ENCODE measurements at regions not wholly inside any gene's neighbourhood (a gene's known extent, or its start where the extent isn't known, plus 50 kb on each side); places are given as distances from the start of the nearest gene placed in this dataset.
"Not testable (repeated sequence)": the region's sequence is repeated elsewhere in the genome, so short reads cannot be mapped to it uniquely, and the experiment has no call there.

DNA sequence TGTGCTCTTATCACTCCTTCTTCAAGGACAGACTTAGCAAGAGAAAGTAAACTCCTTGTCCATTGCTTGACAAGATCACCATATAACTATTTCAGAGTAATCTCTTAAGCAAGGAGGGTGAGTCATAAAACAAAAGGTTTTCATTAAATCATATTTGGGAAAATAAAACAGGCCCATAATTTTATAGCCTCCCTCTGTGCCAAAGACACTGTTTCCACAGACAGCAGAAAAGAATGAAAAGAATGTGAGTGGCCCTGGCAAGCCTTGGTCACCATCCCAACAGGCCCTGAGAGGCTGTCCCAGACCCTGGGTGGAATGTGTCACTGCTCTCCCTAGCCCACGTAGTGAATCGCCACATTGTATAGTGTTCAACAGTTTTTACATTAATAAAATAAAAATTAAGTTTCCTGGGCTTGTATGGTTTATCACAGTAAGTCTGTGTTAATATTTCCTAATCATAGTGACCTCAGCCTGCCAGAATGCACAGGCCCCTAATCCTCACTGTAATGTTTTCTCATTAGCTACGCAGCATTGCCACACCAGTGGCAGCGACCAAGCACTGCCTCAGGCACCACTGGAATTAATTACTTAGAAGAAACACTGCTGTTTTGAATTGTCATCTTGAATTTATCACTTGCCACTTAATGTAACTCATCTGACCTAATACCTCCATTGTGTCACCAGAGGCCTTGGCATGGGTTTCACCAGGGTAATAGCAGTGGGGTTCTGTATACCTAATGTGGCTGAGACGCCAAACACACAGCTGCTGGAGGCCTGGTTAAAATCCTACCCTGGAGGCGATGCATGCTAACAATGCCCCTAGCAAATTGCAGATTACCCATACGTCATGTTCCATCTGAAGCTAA is 401.9 kb downstream of the LNPK start:
- no peak for DNase-seq

DNA sequence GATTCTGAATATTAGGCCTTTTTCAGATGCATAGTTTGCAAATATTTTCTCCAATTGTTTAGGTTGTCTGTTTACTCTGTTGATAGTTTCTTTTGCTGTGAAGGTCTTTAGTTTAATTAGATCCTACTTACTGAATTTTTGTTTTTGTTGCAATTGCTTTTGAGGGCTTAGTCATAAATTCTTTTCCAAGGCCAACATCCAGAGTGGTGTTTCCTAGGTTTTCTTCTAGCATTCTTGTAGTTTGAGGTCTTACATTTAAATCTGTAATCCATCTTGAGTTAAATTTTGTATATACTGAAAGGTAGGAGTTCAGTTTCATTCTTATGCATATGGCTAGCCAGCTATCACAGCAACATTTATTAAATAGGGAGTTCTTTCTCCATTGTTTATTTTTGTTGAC is 404.8 kb downstream of the LNPK start:
- no peak for DNase-seq

DNA sequence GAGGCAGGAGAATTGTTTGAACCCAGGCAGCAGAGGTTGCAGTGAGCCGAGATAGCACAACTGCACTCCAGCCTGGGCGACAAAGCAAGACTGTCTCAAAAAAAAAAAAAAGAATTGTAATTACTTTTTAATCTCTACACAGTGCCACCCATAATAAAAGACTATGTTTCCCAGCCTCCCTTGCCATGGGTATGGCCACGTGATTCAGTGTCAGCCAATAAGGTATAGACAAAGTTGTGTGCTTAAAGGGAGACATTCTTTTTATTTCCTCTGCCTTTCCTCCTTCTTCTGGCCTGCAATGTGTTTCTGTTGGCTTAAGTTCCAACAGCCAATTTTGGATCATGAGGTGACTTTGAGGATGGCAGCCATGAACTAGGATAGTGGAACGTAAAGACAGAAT is 406.9 kb downstream of the LNPK start:
- DNase-seq = no peak

DNA sequence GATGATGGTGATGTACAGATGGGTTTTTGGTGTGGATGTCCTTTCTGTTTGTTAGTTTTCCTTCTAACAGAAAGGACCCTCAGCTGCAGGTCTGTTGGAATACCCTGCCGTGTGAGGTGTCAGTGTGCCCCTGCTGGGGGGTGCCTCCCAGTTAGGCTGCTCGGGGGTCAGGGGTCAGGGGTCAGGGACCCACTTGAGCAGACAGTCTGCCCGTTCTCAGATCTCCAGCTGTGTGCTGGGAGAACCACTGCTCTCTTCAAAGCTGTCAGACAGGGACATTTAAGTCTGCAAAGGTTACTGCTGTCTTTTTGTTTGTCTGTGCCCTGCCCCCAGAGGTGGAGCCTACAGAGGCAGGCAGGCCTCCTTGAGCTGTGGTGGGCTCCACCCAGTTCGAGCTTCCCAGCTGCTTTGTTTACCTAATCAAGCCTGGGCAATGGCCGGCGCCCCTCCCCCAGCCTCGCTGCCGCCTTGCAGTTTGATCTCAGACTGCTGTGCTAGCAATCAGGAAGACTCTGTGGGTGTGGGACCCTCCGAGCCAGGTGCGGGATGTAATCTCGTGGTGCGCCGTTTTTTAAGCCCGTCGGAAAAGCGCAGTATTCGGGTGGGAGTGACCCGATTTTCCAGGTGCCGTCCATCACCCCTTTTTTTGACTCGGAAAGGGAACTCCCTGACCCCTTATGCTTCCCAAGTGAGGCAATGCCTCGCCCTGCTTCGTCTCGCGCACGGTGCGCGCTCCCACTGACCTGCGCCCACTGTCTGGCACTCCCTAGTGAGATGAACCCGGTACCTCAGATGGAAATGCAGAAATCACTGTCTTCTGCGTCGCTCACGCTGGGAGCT is 408.2 kb downstream of the LNPK start:
- not testable (repeated sequence) for DNase-seq

DNA sequence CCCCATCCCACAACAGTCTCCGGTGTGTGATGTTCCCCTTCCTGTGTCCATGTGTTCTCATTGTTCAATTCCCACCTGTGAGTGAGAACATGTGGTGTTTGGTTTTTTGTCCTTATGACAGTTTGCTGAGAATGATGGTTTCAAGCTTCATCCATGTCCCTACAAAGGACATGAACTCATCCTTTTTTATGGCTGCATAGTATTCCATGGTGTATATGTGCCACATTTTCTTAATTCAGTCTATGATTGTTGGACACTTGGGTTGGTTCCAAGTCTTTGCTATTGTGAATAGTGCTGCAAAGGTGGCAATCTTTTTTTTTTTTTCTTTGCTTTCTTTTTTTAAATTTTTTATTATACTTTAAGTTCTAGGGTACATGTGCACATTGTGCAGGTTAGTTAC is 406.7 kb upstream of the ATP5MC3 start:
- DNase-seq = not testable (repeated sequence)

DNA sequence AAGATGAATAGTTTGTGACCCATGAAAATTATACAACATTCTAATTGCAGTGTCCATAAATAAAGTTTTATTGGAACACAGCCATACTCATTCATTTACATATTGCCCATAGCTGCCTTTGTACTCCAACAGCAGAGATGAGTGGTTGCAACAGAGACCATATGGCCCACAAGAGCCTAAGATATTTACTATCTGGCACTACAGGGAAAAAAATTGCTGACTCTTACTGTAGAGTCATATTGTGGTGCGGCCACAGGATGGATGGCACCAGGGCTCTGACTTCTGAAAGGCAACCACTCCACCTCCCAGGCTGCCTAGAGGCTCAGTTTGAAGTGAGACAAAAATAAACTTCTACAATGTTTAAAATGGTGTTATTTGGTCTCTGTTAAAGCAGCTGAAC is 404.0 kb upstream of the ATP5MC3 start:
- no peak for DNase-seq

DNA sequence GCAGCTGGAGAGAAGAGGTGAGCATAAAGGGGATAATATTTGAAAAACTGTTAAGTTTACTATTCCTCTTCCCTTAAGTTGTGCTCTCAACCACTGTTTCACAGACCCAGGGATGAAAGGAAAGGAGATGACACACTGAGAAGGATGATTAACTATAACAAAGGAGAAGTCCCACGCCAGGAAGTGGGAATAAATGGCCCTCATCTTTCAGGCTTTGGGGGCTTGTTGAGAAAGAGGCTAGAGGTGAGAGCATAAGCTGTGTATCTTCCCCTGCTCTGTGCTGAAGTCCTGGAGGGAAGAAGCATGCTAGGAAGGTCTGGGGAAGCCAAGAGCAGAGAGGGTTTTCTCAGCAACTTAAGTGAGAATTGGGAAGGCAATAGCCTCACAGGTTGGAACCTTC is 399.1 kb upstream of the ATP5MC3 start:
- no peak for DNase-seq

DNA sequence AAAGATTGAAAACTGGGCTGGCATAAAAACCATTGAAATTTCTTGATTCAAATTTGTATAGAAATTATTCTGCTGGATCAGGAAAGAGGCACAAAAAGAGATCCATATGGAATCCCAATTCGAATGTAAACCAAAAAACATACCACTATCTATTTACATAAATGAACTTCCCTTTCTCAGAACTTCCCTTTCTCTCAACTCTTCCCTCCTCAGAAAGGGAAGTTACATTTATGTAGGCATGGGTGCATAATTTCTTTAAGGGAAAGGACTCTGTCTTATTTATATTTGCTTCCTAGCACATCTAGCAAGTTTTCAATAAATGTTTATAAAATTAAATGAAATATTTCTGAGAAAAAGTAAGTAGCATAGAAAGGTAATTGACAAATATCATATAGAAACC is 398.1 kb upstream of the ATP5MC3 start:
- DNase-seq = no peak

DNA sequence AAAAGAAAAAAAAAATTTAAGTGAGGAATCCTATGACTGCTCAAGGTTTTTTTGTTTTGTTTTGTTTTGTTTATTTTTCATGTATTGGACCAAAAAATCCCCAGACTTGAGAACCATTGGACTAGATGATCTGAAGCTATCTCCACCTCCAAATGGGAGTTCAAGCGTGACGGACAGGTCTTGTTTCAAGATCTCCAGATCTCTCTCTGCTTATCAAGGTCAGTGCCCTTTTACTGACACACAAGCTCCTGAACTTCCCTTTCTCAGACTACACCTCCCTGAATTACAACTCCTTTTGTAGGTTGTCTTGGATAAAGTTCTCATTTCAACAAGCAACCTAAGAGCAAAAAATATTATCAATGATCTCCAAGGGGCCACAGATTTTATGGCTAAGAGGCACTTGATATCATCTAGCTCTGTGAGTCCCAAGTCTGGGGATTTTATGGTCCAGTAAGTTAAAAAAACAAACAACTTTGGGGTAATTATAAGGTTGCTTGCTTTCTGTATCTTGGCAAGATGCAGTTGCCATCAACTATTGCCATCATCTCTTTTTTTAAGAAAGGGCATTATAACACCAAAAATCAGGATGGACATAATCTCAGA is 396.0 kb upstream of the ATP5MC3 start:
- no peak for DNase-seq

DNA sequence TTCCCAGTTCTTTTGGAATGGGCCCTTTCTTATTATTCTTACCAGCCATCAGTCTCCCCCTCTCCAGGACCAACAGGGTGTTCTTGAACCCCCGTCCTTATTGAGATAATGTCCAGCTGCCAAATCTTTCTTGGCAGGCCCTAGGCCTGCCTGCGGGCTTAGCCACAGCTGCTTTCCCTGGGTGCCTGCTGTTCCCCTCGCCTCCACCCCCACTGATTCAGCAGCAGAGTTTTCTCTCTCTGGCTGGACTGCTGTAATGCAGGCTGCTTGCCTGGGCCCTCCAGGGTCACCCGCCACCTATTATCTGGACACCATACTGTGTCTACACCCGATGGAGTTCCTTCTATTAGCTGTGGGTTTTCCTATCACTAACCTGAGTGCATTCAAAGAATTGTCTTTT is 395.4 kb upstream of the ATP5MC3 start:
- no peak for DNase-seq

DNA sequence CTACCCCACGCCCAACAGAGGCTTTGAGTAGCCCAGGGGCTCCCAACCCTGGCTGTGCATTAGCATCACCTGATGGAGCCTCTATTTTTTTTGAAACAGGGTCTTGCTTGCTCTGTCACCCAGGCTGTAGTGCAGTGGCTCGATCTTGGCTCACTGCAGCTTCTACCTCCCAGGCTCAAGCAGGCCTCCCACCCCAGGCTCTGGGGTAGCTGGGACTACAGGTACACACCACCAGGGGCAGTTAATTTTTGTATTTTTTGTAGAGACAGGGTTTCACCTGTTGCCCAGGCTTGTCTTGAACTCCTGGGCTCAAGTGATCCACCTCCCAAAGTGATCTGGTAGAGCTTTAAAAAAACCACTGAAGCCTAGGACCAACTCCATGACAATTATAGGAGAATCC is 394.8 kb upstream of the ATP5MC3 start:
- no peak for DNase-seq

DNA sequence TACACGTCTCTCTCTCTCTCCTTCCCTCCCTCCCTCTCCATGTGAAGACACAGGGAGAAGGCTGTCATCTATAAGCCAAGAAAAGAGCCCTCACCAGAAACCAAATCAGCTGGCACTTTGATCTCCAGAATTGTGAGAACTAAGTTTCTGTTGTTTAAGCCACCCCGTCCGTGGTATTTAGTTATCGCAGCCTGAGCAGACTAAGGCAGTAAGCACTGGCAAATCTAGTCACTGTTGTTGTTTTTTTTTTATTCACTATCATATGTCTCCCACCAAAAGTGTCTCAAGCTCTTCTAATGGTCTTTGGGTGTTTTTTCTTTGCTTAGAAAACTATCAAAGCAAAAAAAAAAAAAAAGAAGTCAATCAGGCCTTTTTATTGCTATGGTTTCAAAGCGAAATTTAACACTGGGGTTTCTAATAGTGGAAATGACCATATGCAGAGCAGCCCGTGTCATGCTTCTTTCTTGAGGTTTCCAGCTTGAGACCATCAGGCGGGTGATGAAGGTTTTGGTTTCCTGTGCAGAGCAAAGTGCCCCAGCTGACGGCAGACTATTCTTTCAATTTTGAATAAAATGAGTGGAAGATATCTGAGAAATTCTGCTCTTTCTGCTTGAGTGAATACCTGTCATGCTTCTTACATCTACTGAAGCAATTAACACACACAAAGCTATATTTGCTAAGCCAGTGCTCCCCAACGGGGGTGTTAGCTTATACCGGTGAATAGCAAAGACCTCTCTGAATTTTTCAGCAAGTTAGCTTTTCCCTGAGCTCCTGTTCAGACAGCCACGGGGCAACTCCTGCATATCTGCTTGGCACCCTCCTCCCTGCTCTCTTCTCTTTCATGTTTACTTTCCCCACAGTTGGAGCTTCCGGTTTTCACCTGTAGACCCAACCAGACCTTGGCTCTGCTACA is 394.1 kb upstream of the ATP5MC3 start:
- no peak for DNase-seq

DNA sequence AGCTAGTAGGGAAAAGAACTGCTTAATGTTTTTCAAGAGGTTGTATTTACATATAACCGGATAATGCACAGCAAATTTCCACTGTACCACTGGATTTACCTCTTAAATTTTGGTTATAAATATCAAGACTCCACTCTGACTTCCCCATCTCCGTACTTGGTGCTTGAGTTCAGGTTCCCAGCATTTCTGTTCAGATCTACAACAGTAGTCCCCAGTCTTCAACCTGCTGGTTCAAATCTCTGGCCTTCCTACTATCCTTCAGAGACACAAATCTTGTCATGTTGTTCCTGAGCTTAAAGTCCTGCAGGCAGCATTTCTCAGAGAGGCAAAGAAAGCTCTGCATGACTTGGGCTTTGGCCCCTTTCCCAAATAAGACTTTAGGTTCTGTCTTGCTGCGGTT is 392.6 kb upstream of the ATP5MC3 start:
- DNase-seq = no peak

DNA sequence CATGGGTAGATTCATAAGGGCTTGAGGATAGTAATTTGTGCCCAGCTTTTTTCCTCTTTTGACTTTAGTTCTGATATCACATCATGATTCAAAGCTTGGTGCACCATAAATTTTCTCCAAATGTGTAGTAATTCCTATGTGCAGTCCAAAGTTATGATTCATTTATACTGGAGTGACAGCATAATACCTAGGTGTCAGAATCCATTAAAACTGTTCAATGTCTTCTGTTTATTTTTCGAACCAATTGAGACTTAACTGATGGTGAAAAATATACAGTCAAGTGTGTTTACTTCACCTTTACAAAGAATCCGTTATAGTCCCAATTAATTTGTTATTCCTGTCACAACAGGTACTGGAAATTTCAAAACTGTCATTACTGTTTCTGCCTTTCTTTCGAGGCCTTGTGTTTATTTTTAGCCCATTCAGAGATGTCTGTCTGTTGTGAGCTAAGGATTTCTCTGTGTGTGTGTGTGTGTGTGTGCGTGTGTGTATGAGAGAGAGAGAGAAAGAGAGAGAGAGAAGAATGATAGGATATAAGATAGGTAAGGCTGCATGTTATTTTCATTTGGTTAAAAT is 389.7 kb upstream of the ATP5MC3 start:
- DNase-seq = no peak

DNA sequence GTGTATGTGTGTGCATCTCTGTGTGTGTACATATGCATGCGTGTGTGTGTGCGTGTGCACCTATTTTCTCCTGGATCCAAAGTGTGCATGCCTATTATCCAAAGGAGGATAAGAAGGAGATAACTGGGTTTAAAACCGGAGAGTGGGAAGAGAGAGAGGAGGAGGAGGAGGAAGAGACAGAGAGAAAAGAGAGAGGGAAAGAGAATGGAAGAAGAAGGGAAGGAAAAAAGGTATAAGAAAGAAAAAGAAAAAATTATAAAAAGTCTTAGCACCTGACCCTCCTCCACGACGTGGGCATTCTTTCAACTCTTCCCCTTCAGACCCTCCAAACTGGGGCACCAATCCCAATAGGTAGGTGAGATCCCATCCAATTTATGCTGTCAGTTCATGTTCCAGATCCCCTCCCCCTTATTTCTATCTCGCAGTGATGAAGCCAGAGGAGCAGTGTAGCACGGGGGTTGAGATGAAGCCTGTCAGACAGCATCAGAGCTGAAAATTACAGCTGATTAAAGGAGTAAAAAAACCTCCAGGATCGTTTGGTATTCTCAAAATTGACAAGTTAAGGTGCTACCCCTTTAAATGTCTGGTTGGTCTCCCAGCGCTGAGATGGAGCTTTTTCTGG is 386.7 kb upstream of the ATP5MC3 start:
- DNase-seq = no peak

DNA sequence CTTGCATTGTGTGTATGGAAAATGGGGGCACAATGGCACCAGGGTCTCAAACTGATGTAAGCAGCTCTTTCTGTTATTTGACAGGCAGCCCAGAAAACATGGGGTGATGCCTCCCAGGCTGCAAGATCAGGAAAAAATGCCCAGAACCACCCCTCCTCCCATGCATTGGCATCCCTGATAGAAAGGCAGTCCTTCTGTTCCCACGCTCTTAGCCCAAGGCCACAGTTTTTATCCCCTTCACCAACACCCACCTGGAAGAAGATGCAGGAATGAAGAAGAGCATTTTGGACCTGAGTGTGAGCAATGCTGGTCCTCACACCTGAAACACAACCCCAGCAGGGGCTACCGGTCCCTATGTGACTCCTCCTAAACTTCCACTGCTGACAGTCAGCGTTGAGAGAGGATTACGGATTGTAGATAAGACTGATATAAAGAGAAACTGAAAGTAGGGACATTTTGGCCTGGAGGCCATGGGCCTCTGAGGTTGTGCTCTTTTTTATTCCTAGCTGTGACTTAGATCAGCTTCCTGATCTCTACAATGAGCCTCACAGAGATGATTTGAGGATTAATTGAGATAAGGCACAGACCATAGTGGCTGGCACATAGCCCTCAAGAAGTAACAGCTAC is 386.0 kb upstream of the ATP5MC3 start:
- DNase-seq = no peak

DNA sequence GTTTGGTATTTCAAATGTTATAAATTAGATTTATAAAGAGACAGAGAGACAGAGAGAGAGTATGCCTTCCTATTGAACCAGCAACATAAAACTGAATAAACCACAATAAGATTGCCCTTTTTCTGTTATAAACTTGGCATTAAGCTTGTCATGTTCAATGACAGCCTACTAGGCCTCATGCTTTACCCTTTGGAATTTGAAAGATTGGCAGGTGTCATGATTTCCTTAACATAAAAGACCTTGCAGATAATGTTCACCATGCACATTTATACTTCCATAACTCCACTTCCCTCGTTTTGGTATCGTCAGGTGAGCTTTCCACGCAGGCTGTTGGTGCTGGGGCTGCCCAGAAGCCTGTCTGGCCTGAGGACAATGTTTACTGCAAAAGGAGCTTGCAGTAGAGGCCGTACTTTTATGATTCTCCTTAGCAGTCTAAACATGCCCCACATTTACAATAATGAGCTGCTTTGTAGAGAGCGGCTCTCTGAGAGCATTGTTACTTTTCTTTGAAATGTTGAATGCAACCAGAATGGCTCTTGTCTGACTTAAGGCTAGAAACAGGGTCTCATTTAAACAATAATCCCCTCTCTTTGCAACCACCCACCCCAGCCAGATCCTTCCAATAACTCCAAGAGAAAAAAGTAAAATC is 379.1 kb upstream of the ATP5MC3 start:
- DNase-seq = no peak

DNA sequence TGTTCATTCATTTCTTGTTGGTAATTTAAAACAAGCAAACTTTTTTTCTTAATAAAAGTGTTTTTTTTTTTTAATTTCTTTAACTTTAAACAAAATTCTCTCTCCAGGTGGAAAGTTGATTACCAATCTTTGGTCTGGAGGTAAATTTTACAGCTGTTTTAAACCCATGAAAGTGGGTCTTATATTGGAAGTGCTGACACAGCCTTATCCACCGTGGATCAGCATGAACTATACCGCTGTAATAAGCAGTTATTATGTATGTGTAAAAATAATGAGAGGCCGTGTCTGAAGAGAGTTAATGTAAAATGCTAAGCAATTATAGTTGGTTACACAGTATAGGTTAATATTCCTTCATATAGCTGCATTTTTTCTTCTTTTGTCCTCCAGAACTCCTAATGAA is 378.1 kb upstream of the ATP5MC3 start:
- no peak for DNase-seq

DNA sequence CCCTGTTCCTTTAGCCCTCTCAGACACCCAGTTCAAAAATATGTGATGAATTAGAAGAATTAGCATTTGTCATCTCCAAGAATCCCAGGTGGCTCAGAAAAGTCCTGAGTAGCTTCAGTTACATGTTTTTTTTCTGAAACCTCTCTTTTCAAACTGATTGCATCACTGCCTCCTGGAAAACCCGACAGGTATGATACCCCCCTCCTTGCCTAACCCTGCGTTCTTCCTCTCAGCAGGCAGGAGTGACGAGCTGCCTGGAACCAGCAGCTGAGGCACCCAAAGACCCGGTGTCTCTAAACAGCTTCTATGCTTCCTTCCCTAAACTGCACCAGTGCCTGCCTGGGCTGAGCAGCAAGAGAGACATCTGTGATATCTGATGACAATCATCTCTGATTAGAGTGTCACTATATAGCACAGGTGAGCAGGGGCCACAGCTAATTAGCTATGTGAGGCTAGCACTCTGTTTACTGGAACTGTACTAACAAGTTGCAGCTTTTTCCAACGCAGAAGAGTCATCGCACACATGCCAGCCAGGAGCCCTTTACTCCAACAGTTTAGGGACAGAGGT is 376.4 kb upstream of the ATP5MC3 start:
- no peak for DNase-seq

DNA sequence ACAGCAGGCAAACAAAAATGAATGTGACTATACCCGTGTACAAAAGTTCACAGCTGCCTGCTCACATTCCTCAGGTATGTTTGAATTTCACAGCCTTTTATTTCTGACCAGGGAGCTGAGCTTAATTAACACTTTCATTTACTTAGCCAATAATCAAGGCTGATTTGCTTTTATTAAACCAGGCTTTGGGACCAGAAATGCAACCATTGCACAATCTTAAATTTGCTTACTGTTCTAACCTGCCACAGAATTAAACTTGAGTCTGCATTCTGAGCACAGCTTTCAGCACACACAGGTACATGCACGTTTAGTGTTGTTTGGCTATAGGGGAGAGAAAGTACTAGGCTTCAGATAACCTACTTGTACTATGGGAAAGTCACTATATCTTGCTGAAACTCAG is 372.4 kb upstream of the ATP5MC3 start:
- DNase-seq = no peak

Measured in hippocampal formation (tissue), 2 donors.